GM12878 (cell line): ENCODE measurements at regions not wholly inside any gene's neighbourhood (a gene's known extent, or its start where the extent isn't known, plus 50 kb on each side); places are given as distances from the start of the nearest gene placed in this dataset.

Experiments
- EP300 ChIP-seq, 2 experiments: fragments of 150-350 bp in 1 of 2; IDR thresholded peaks; 2 replicates each; pipeline ENCODE4 v1.6.1; 2011 to 2012; ENCODE audit warnings: low read depth in 2 of 2, low read length in 2 of 2, borderline replicate concordance in 1 of 2, improper control_type of control experiment in 1 of 2, inconsistent platforms in 1 of 2; ENCODE audit not compliant: control insufficient read depth in 1 of 2
- GABPA ChIP-seq: IDR thresholded peaks from 2 replicates; pipeline ENCODE4 v1.6.1; 2014; ENCODE audit warnings: antibody characterized with exemption, low read depth, mild to moderate bottlenecking, inconsistent platforms
- MAX ChIP-seq: IDR thresholded peaks from 2 replicates; pipeline ENCODE4 v1.6.1; 2012; ENCODE audit warnings: low read depth, low read length, improper control_type of control experiment
- NRF1 ChIP-seq: conservative IDR thresholded peaks from 2 replicates; pipeline ENCODE4 v1.6.1; 2011; ENCODE audit warnings: mild to moderate bottlenecking, low read depth, low read length, improper control_type of control experiment
- SP1 ChIP-seq: IDR thresholded peaks from one replicate; pipeline ENCODE4 v1.6.1; 2011; ENCODE audit warnings: low read depth, low read length
- ZBTB33 ChIP-seq: fragments of 450-650 bp; IDR thresholded peaks from 2 replicates; pipeline ENCODE4 v1.6.1; 2017; ENCODE audit warnings: mild to moderate bottlenecking

GRCh38 chr13:90968166-90968904 is 379.2 kb upstream of the MIR17HG start:
- no peak for TF ChIP-seq NRF1
- TF ChIP-seq SP1, result no peak
- no peak for TF ChIP-seq EP300 (IDR thresholded peaks at IDR 0.05; ENCODE audit: borderline replicate concordance in 1 of 2, control insufficient read depth in 1 of 2, low read depth in 2 of 2, low read length in 2 of 2)
- no peak for TF ChIP-seq MAX
- no peak for TF ChIP-seq GABPA
- TF ChIP-seq ZBTB33, result no peak
